Endothelial cell of umbilical vein (primary cell): ENCODE measurements at regions not wholly inside any gene's neighbourhood (a gene's known extent, or its start where the extent isn't known, plus 50 kb on each side); places are given as distances from the start of the nearest gene placed in this dataset.

Experiments used
- BruUV-seq: library from RNA; stranded (reverse); fragments of 400-500 nt; replicated peaks from 2 replicates; lab custom pipeline; 2021; lab: Mats Ljungman, UMichigan
- CTCF ChIA-PET: fragments of 300-600, 350-600 bp; sonication (Branson Sonifier 250); formaldehyde crosslinking; loops from one replicate; lab custom pipeline; 2021; ENCODE audit warnings: antibody characterized with exemption, inconsistent platforms; lab: Charles Lee
- POLR2A ChIA-PET: fragments of 300-600, 350-600 bp; sonication (Branson Sonifier 250); formaldehyde crosslinking; loops from one replicate; lab custom pipeline; 2021; ENCODE audit warnings: antibody characterized with exemption, inconsistent platforms; lab: Charles Lee
- DNase-seq: peaks from one replicate; pipeline ENCODE4 v3.0.0-alpha.2; 2011; ENCODE audit warnings: low read depth, low spot score
- FAIRE-seq: peaks from 2 replicates; lab custom pipeline; 2011; peaks lifted over from hg19 to GRCh38; lab: Jason Lieb, UNC
- H2AFZ ChIP-seq: 2 replicates; pipeline ENCODE4 v1.6.0; 2012; ENCODE audit warnings: low read depth, low read length, control low read depth, inconsistent platforms
- H3K27ac ChIP-seq: 2 replicates; pipeline ENCODE4 v1.5.1; 2011; ENCODE audit warnings: low read depth, mild to moderate bottlenecking, control low read depth, low read length, moderate library complexity; ENCODE audit not compliant: insufficient read depth
- H3K27me3 ChIP-seq, 2 experiments: 2 replicates each; pipeline versions ENCODE4 v1.6.0 to v1.6.1; 2011; ENCODE audit warnings: low read length in 2 of 2, mixed read lengths in 1 of 2; ENCODE audit not compliant: control insufficient read depth in 2 of 2, insufficient read depth in 2 of 2
- H3K36me3 ChIP-seq, 2 experiments: 2 replicates in 1 of 2; 3 replicates in 1 of 2; pipeline ENCODE4 v1.5.1; 2011; ENCODE audit warnings: low read length in 2 of 2, mild to moderate bottlenecking in 1 of 2, moderate library complexity in 1 of 2; ENCODE audit not compliant: control insufficient read depth in 2 of 2, insufficient read depth in 2 of 2; ENCODE audit errors: extremely low read depth in 1 of 2
- H3K4me1 ChIP-seq: 3 replicates; pipeline ENCODE4 v1.5.1; 2011; ENCODE audit warnings: mild to moderate bottlenecking, low read length; ENCODE audit not compliant: control insufficient read depth, insufficient read depth; ENCODE audit errors: extremely low read depth
- H3K4me2 ChIP-seq: 2 replicates; pipeline ENCODE4 v1.6.1; 2011; ENCODE audit warnings: low read length, control low read depth, mixed read lengths; ENCODE audit not compliant: insufficient read depth
- H3K4me3 ChIP-seq, 3 experiments: fragments of 200-600 bp in 1 of 3; sonication (generic), shearing (Covaris generic) in 1 of 3; replicated peaks in 1 of 3; 2 replicates each; pipeline ENCODE4 v1.5.1; 2011 to 2016; ENCODE audit warnings: control low read depth in 3 of 3, low read length in 3 of 3, mild to moderate bottlenecking in 2 of 3, inconsistent platforms in 1 of 3, low read depth in 1 of 3, moderate library complexity in 1 of 3; ENCODE audit not compliant: insufficient read depth in 1 of 3
- H3K79me2 ChIP-seq: 2 replicates; pipeline ENCODE4 v1.6.0; 2012; ENCODE audit warnings: low read length, inconsistent platforms; ENCODE audit not compliant: control insufficient read depth, insufficient read depth
- H3K9ac ChIP-seq: replicated peaks from 2 replicates; pipeline ENCODE3; 2011; ENCODE audit warnings: low read length, control low read depth; ENCODE audit not compliant: insufficient read depth; ENCODE audit errors: extremely low read depth
- H3K9me1 ChIP-seq: replicated peaks from 3 replicates; pipeline ENCODE4 v1.6.0; 2011; ENCODE audit warnings: mild to moderate bottlenecking, low read length; ENCODE audit not compliant: control insufficient read depth, insufficient read depth; ENCODE audit errors: extremely low read depth
- H3K9me3 ChIP-seq: replicated peaks from 2 replicates; pipeline ENCODE4 v1.5.1; 2012; ENCODE audit warnings: low read length, inconsistent platforms; ENCODE audit not compliant: control insufficient read depth, insufficient read depth
- H4K20me1 ChIP-seq: replicated peaks from 2 replicates; pipeline ENCODE3; 2011; ENCODE audit warnings: mild to moderate bottlenecking, low read length; ENCODE audit not compliant: control insufficient read depth, insufficient read depth; ENCODE audit errors: extremely low read depth
- EZH2 ChIP-seq: IDR thresholded peaks from 2 replicates; pipeline ENCODE4 v1.6.1; 2012; ENCODE audit warnings: borderline replicate concordance, low read depth, mild to moderate bottlenecking, moderate library complexity, low read length, inconsistent platforms; ENCODE audit not compliant: severe bottlenecking
- FOS ChIP-seq: IDR thresholded peaks from 2 replicates; pipeline ENCODE4 v1.6.1; 2011; ENCODE audit warnings: mild to moderate bottlenecking, low read length, moderate library complexity, borderline replicate concordance; ENCODE audit not compliant: insufficient read depth
- GATA2 ChIP-seq: IDR thresholded peaks from 2 replicates; pipeline ENCODE4 v1.7.0; 2011; ENCODE audit warnings: low read depth, mild to moderate bottlenecking, moderate library complexity, mixed read lengths, low read length; ENCODE audit not compliant: insufficient read length, insufficient read depth
- JUN ChIP-seq: IDR thresholded peaks from 2 replicates; pipeline ENCODE4 v1.6.1; 2011; ENCODE audit warnings: borderline replicate concordance, low read depth; ENCODE audit not compliant: insufficient read length, insufficient read depth
- MYC ChIP-seq: IDR thresholded peaks from one replicate; pipeline ENCODE4 v1.6.1; 2011; ENCODE audit warnings: mild to moderate bottlenecking, low read depth, low read length
- POLR2A ChIP-seq: IDR thresholded peaks from 2 replicates; pipeline ENCODE4 v1.6.1; 2012; ENCODE audit warnings: low read depth, mild to moderate bottlenecking, control low read depth, low read length
- POLR2AphosphoS5 ChIP-seq: IDR thresholded peaks from 2 replicates; pipeline ENCODE4 v1.6.1; 2012; ENCODE audit warnings: low read depth, mild to moderate bottlenecking, control low read depth, low read length, moderate library complexity; ENCODE audit not compliant: insufficient read depth
- dilution Hi-C: fragments of 300-500 bp; cut with MboI; formaldehyde crosslinking; loops from one replicate; pipeline ENCODE4 v1.15.0; 2019; ENCODE audit warnings: low sequenced_read_pairs; ENCODE audit not compliant: extremely low pct_ligation_motif_present
- intact Hi-C: fragments of 100-400 bp; cut with micrococcal nuclease; formaldehyde crosslinking; loops from one replicate; pipeline ENCODE4 v1.10.0; 2022
- TF ChIP-seq, protein P1 (sequence below), 2 donors: IDR thresholded peaks; 1 replicate in 1 of 2; 2 replicates in 1 of 2; pipeline ENCODE4 v1.5.1; 2011; ENCODE audit warnings: low read length in 2 of 2, mild to moderate bottlenecking in 2 of 2, moderate library complexity in 2 of 2, control low read depth in 1 of 2, inconsistent platforms in 1 of 2, low read depth in 1 of 2; ENCODE audit not compliant: insufficient read depth in 1 of 2; ENCODE audit errors: extremely low read depth in 1 of 2
- TF ChIP-seq, protein P2 (sequence below): IDR thresholded peaks from 2 replicates; pipeline ENCODE4 v1.6.1; 2011; ENCODE audit not compliant: insufficient read depth, insufficient read length

DNA sequence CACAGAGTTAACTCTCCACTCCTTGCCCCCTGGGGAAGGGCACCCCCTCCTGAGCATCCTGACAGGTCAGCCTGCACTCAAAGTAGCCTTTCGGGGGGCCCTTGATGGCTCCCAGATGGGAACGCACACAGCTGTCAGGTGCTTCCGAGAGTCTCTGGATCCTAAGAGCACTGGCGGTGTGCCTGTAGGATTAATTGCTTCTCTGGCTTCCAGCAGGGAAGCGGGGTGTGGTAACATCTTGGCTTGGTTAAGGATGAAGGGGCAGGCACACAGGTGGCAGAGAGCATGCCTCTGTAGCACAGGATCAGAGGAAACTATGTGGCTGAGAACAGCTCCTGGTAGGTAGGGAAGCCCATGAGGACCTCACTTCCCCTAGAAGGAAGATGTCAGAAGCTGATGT, 199.8 kb downstream of the MIAT start:
- no peaks in the 10 kb centered on the region for H4K20me1 ChIP-seq
- H3K9me3 ChIP-seq: no peaks in the 10 kb centered on the region
- no peaks in the 10 kb centered on the region for H3K36me3 ChIP-seq
- no peak for TF ChIP-seq GATA2
- no peak for TF ChIP-seq POLR2A
- TF ChIP-seq, protein P1, sequence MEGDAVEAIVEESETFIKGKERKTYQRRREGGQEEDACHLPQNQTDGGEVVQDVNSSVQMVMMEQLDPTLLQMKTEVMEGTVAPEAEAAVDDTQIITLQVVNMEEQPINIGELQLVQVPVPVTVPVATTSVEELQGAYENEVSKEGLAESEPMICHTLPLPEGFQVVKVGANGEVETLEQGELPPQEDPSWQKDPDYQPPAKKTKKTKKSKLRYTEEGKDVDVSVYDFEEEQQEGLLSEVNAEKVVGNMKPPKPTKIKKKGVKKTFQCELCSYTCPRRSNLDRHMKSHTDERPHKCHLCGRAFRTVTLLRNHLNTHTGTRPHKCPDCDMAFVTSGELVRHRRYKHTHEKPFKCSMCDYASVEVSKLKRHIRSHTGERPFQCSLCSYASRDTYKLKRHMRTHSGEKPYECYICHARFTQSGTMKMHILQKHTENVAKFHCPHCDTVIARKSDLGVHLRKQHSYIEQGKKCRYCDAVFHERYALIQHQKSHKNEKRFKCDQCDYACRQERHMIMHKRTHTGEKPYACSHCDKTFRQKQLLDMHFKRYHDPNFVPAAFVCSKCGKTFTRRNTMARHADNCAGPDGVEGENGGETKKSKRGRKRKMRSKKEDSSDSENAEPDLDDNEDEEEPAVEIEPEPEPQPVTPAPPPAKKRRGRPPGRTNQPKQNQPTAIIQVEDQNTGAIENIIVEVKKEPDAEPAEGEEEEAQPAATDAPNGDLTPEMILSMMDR (IDR thresholded peaks at IDR 0.05; ENCODE audit: extremely low read depth in 1 of 2, insufficient read depth in 1 of 2, low read depth in 1 of 2, low read length in 2 of 2): no peak
- no peak for TF ChIP-seq EZH2
- TF ChIP-seq JUN: no peak
- no peak for TF ChIP-seq POLR2AphosphoS5
- TF ChIP-seq, protein P2, sequence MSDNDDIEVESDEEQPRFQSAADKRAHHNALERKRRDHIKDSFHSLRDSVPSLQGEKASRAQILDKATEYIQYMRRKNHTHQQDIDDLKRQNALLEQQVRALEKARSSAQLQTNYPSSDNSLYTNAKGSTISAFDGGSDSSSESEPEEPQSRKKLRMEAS: no peak
- TF ChIP-seq MYC: no peak
- TF ChIP-seq FOS: no peak
- FAIRE-seq (no peak), DNase-seq (no peak)
- no peaks in the 10 kb centered on the region for H3K79me2 ChIP-seq
- no peak overlapping the region for H3K9ac ChIP-seq
- no peaks in the 10 kb centered on the region for H3K9me1 ChIP-seq
- H2AFZ ChIP-seq: no peak overlapping the region
- H3K27me3 ChIP-seq: peaks cover 5 to 7% of the 10 kb centered on the region in 2 experiments
- H3K4me2 ChIP-seq: no peak overlapping the region
- no peak overlapping the region for H3K27ac ChIP-seq
- ChIA-PET POLR2A (no interaction called here), CTCF (no interaction called here)
- no TSS peak for BruUV-seq
- no peaks in the 10 kb centered on the region for H3K4me1 ChIP-seq
- dilution Hi-C loops: no loop called here
- H3K4me3 ChIP-seq: no peak overlapping the region
- intact Hi-C loops: no loop called here
